ENCODE measurements at regions not wholly inside any gene's neighbourhood (a gene's known extent, or its start where the extent isn't known, plus 50 kb on each side); places are given as distances from the start of the nearest gene placed in this dataset.
A peak's percentile ranks its signal among the peaks of the same experiment; 100 is the strongest.

DNA sequence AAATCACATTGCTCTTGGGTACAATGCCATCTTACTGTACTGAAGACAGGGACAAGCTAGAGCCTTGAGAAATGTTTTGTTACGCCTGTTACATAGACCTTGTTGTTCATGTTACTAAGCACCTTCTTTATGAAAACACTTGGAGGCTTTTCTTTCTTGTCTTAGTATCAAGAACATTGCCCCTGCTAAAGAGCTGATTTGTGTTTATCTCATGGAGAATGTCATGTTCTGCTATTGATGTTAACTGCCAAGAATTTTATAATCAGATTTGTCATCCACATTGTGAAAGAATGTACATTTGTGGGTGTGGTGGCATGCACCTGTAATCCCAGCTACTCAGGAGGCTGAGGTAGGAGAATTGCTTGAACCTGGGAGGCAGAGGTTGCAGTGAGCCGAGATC lies 431.3 kb upstream of the MDFIC2 start:
- Mint-ChIP-seq H3K4me3 (no peak overlapping the region), H3K27me3 (peaks cover 5% of the 10 kb centered on the region), H3K36me3 (ENCODE audit: low read depth) (no peaks in the 10 kb centered on the region), H3K9me3 (no peaks in the 10 kb centered on the region), H3K4me1 (ENCODE audit: low read depth) (no peaks in the 10 kb centered on the region), H3K27ac (no peak overlapping the region)
- POLR2A ChIA-PET: no interaction called here
- intact Hi-C loops (cut with micrococcal nuclease): no loop called here
- CTCF ChIA-PET: no interaction called here
- DNase-seq (no peak), ATAC-seq (no peak)
- TF ChIP-seq CTCF (IDR thresholded peaks at IDR 0.05): no peak

DNA sequence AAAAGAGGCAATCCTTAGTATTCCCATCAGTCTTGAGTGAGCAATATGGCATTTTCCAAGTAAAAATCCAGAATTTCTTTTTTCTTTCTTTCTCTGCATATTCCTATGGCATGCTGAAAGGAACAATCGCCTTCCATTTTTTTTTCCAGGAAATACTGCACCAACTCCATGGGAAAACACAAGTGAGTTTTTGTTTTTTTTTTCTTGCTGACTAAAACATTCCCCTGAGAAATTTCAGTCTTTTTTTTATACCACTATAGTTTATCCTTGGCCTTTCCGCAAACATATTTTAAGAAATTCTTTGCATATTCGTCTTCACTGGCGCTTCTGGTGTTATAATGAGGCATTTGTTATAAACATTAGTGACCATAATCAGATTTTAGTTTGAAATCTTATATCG lies 429.6 kb upstream of the MDFIC2 start:
- TF ChIP-seq CTCF (IDR thresholded peaks at IDR 0.05): no peak
- no peak for DNase-seq
- no peaks in the 10 kb centered on the region for H3K9me3 Mint-ChIP-seq

DNA sequence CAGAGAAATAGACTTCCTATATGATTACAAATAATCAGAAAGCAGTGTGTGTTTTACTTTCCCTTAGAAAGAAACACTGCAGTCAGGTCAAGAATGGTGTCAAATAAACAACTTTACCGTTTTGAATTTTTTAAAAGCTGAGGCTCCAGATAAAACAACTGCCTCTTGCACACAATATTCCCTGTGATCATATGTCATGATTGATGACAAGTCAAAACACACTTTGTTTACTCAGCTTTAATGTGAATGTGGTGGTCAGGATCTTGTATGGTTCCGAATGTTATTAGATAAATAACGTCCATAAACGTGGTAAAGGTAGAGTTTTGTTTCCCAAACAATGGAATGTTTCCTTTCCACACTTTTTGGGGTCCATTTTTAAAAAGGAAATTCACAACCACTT lies 428.4 kb upstream of the MDFIC2 start:
- no peak for DNase-seq
- intact Hi-C loops (cut with micrococcal nuclease): no loop called here
- peaks cover 2% of the 10 kb centered on the region for H3K27me3 Mint-ChIP-seq
- TF ChIP-seq CTCF (IDR thresholded peaks at IDR 0.05): no peak
- ATAC-seq: no peak
- no peaks in the 10 kb centered on the region for H3K36me3 Mint-ChIP-seq (ENCODE audit: low read depth)
- H3K4me3 Mint-ChIP-seq: no peak overlapping the region
- H3K4me1 Mint-ChIP-seq (ENCODE audit: low read depth): peaks cover 8% of the 10 kb centered on the region
- H3K27ac Mint-ChIP-seq: no peak overlapping the region
- ChIA-PET POLR2A (no interaction called here), CTCF (no interaction called here)
- no peaks in the 10 kb centered on the region for H3K9me3 Mint-ChIP-seq

More for the DNA sequence above, 429.6 kb upstream of the MDFIC2 start:
- no peak for ATAC-seq
- Mint-ChIP-seq H3K36me3 (ENCODE audit: low read depth) (no peaks in the 10 kb centered on the region), H3K4me3 (no peak overlapping the region), H3K4me1 (ENCODE audit: low read depth) (peaks cover 8% of the 10 kb centered on the region), H3K27me3 (peaks cover 2% of the 10 kb centered on the region), H3K27ac (no peak overlapping the region)
- intact Hi-C loops (cut with micrococcal nuclease): no loop called here
- CTCF ChIA-PET: no interaction called here
- POLR2A ChIA-PET: no interaction called here

DNA sequence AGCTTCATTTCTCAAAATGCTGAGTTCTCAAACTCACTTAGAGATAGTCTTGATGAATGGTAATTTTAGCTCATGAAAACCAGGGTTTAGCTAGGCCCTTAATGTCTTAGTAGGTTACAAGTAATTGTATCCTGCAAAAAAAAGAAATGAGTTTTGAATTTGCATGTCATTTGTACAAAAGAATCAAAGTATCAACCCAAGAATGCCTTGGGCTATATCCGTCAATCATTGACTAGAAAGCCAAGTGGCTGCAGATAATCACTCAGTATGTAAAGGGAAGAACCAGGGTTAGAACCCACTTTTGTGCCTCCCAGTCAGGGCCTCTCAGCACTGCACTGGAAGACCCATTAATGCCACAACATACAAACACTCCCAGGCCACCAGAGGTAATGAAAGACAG lies 427.6 kb upstream of the MDFIC2 start:
- no peak for TF ChIP-seq CTCF (IDR thresholded peaks at IDR 0.05)
- no peaks in the 10 kb centered on the region for H3K9me3 Mint-ChIP-seq

DNA sequence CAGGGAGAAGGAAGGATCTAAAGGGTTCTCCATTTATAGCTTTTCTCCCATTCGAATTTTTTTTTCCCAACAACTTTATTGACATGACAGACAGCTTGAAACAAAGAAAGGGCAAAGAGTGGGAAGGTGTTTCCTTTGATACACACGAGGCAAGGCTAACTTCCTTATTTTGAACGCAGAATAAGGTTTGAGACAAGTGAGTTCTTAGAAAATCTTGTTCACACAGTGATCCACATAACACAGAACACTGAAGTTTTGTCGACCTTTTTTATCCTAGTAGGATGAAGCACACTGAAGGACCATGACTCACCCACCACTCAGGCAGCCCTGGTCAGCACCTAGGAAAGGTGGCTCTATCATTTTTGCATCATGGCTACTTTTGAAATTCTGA lies 425.8 kb upstream of the MDFIC2 start:
- no peak overlapping the region for H3K4me3 Mint-ChIP-seq
- no peaks in the 10 kb centered on the region for H3K36me3 Mint-ChIP-seq (ENCODE audit: low read depth)
- CTCF ChIA-PET: no interaction called here
- H3K27ac Mint-ChIP-seq: no peak overlapping the region
- DNase-seq (no peak), ATAC-seq (peak; percentile 20)
- intact Hi-C loops (cut with micrococcal nuclease): no loop called here
- POLR2A ChIA-PET: no interaction called here
- no peaks in the 10 kb centered on the region for H3K9me3 Mint-ChIP-seq
- TF ChIP-seq CTCF (IDR thresholded peaks at IDR 0.05): no peak
- peaks cover 2% of the 10 kb centered on the region for H3K27me3 Mint-ChIP-seq
- peaks cover 8% of the 10 kb centered on the region for H3K4me1 Mint-ChIP-seq (ENCODE audit: low read depth)

More for the DNA sequence above, 427.6 kb upstream of the MDFIC2 start:
- Mint-ChIP-seq H3K36me3 (ENCODE audit: low read depth) (no peaks in the 10 kb centered on the region), H3K4me3 (no peak overlapping the region), H3K4me1 (ENCODE audit: low read depth) (peaks cover 8% of the 10 kb centered on the region), H3K27me3 (peaks cover 2% of the 10 kb centered on the region), H3K27ac (no peak overlapping the region)
- DNase-seq (no peak), ATAC-seq (no peak)
- ChIA-PET POLR2A (no interaction called here), CTCF (no interaction called here)
- intact Hi-C loops (cut with micrococcal nuclease): no loop called here

All from activated CD8-positive, alpha-beta T cell treated with anti-CD3 and anti-CD28 coated beads for 36 hours (primary cell).